ENCODE measurements at regions not wholly inside any gene's neighbourhood (a gene's known extent, or its start where the extent isn't known, plus 50 kb on each side); places are given as distances from the start of the nearest gene placed in this dataset.

GRCh38 chr6:104500265-104500664, 359.5 kb downstream of the HACE1 start:
- intact Hi-C loops (cut with micrococcal nuclease): no loop called here
- ATAC-seq: no peak
- no peak overlapping the region for H3K27ac ChIP-seq (ENCODE audit: extremely low read depth, low read depth, low read length)
- DNase-seq (ENCODE audit: extremely low read depth in 1 of 4, low spot score in 3 of 4): no peak
- ChIA-PET POLR2A (no interaction called here), CTCF (ENCODE audit: low intra/inter-chr PET ratio) (no interaction called here)
- no peaks in the 10 kb centered on the region for H3K9me3 ChIP-seq (replicated peaks; ENCODE audit: control insufficient read depth, insufficient read depth, low read depth, low read length)
- BruUV-seq (replicated peaks): no TSS peak
- TF ChIP-seq ZNF184 (CRISPR knock-in tag; IDR thresholded peaks at IDR 0.05) (no peak), PPARD (CRISPR knock-in tag; IDR thresholded peaks at IDR 0.05) (no peak), CSDE1 (IDR thresholded peaks at IDR 0.05) (no peak)
- no peaks in the 10 kb centered on the region for H3K79me2 ChIP-seq (ENCODE audit: control insufficient read depth, insufficient read depth, low read length)
- FAIRE-seq: no peak
- no peaks in the 10 kb centered on the region for H3K27me3 ChIP-seq (ENCODE audit: control insufficient read depth in 2 of 2, insufficient read depth in 2 of 2, low read length in 2 of 2)
- no peak overlapping the region for H3K4me2 ChIP-seq (ENCODE audit: insufficient read depth, low read length)
- H3K4me3 ChIP-seq: no peak overlapping the region
- H4K20me1 ChIP-seq (replicated peaks; ENCODE audit: control insufficient read depth, insufficient read depth, low read length): no peaks in the 10 kb centered on the region
- no peaks in the 10 kb centered on the region for H3K4me1 ChIP-seq (replicated peaks in 1 of 2; ENCODE audit: control insufficient read depth in 2 of 2, insufficient read depth in 2 of 2, low read length in 2 of 2)
- no peaks in the 10 kb centered on the region for H3K36me3 ChIP-seq (ENCODE audit: control insufficient read depth, insufficient read depth, low read length)
- in situ Hi-C loops (cut with MboI): no loop called here
- WGBS (ENCODE audit: insufficient coverage, low coverage, missing lambda C conversion rate): 0% methylated on average over 2 of the region's 2 CpGs
- no peak overlapping the region for H2AFZ ChIP-seq (ENCODE audit: low read depth, low read length)
- no peaks in the 10 kb centered on the region for H3K9me1 ChIP-seq (ENCODE audit: control insufficient read depth, insufficient read depth, low read length)
- no peak overlapping the region for H3K9ac ChIP-seq (ENCODE audit: insufficient read depth in 1 of 2, low read depth in 2 of 2, low read length in 2 of 2)

- Histone ChIP-seq H3K27me3 (ENCODE audit: control insufficient read depth in 2 of 2, insufficient read depth in 2 of 2, low read length in 2 of 2) (no peaks in the 10 kb centered on the region), H3K4me3 (no peak overlapping the region), H4K20me1 (replicated peaks; ENCODE audit: control insufficient read depth, insufficient read depth, low read length) (no peaks in the 10 kb centered on the region), H3K4me1 (replicated peaks in 1 of 2; ENCODE audit: control insufficient read depth in 2 of 2, insufficient read depth in 2 of 2, low read length in 2 of 2) (no peaks in the 10 kb centered on the region), H3K9me1 (ENCODE audit: control insufficient read depth, insufficient read depth, low read length) (no peaks in the 10 kb centered on the region), H3K9ac (ENCODE audit: insufficient read depth in 1 of 2, low read depth in 2 of 2, low read length in 2 of 2) (no peak overlapping the region), H3K9me3 (replicated peaks; ENCODE audit: control insufficient read depth, insufficient read depth, low read depth, low read length) (no peaks in the 10 kb centered on the region), H3K79me2 (ENCODE audit: control insufficient read depth, insufficient read depth, low read length) (no peaks in the 10 kb centered on the region), H3K27ac (ENCODE audit: extremely low read depth, low read depth, low read length) (no peak overlapping the region), H3K36me3 (ENCODE audit: control insufficient read depth, insufficient read depth, low read length) (no peaks in the 10 kb centered on the region), H2AFZ (ENCODE audit: low read depth, low read length) (no peak overlapping the region), H3K4me2 (ENCODE audit: insufficient read depth, low read length) (no peak overlapping the region)
- no peak for ATAC-seq
- FAIRE-seq: no peak
- ChIA-PET POLR2A (no interaction called here), CTCF (ENCODE audit: low intra/inter-chr PET ratio) (no interaction called here)
- TF ChIP-seq TGIF2 (CRISPR knock-in tag; IDR thresholded peaks at IDR 0.05): no peak
- TF ChIP-seq GTF2B (IDR thresholded peaks at IDR 0.05; ENCODE audit: extremely low read depth, insufficient read length): no peak
- no peak for TF ChIP-seq PBX2 (CRISPR knock-in tag; IDR thresholded peaks at IDR 0.05; ENCODE audit: low read depth)
- no peak for TF ChIP-seq PBX2 (tag; conservative IDR thresholded peaks at IDR 0.05; ENCODE audit: low read depth)
- in situ Hi-C loops (cut with MboI) (no loop called here), intact Hi-C loops (cut with micrococcal nuclease) (no loop called here)
- BruUV-seq (replicated peaks): no TSS peak
- WGBS (ENCODE audit: insufficient coverage, low coverage, missing lambda C conversion rate): 8% methylated on average over 3 of the region's 3 CpGs
- no peak for DNase-seq (ENCODE audit: extremely low read depth in 1 of 4, low spot score in 3 of 4)
Measured at GRCh38 chr6:104486035-104486434, 373.7 kb downstream of the HACE1 start.
